RWPE1 (cell line): ENCODE measurements at regions not wholly inside any gene's neighbourhood (a gene's known extent, or its start where the extent isn't known, plus 50 kb on each side); places are given as distances from the start of the nearest gene placed in this dataset.

Experiments
- CTCF ChIA-PET: fragments of 350-600 bp; sonication (Branson Sonifier 250); formaldehyde crosslinking; extraction: SDS; loops from one replicate; lab custom pipeline; 2021; lab: Yijun Ruan, JAX
- POLR2A ChIA-PET: fragments of 400-600 bp; formaldehyde crosslinking; extraction: SDS; loops from one replicate; lab custom pipeline; 2020; ENCODE audit warnings: antibody characterized with exemption; ENCODE audit not compliant: low non-redundant PET; lab: Yijun Ruan, JAX
- DNase-seq: peaks from one replicate; pipeline ENCODE4 v3.0.0; 2012; ENCODE audit warnings: low spot score
- H3K27ac ChIP-seq: fragments of 450-650 bp; 2 replicates; pipeline ENCODE4 v1.5.1; 2017
- TF ChIP-seq, protein P1 (sequence below): fragments of 450-650 bp; conservative IDR thresholded peaks from 2 replicates; pipeline ENCODE4 v1.5.1; 2017; ENCODE audit warnings: low read depth, mild to moderate bottlenecking

DNA sequence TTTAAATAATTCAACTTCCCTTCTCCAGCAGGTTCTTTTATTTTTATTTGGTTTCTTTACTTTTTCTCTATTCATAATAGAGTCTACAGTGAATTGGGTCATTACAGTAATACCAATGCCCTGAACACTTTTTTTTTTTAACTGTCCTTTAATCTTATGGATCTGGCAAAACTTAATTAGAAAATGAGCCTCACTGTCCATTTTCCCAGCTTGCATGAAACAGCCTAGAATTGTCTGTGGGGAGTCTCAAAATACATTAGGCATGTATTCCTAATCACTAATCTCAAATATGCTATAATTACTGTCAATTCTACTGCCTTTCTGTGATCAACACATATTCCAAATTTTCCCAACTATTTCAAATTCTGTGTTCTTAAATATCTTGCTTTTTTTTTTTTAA lies 406.8 kb downstream of the ANXA1 start:
- TF ChIP-seq, protein P1, sequence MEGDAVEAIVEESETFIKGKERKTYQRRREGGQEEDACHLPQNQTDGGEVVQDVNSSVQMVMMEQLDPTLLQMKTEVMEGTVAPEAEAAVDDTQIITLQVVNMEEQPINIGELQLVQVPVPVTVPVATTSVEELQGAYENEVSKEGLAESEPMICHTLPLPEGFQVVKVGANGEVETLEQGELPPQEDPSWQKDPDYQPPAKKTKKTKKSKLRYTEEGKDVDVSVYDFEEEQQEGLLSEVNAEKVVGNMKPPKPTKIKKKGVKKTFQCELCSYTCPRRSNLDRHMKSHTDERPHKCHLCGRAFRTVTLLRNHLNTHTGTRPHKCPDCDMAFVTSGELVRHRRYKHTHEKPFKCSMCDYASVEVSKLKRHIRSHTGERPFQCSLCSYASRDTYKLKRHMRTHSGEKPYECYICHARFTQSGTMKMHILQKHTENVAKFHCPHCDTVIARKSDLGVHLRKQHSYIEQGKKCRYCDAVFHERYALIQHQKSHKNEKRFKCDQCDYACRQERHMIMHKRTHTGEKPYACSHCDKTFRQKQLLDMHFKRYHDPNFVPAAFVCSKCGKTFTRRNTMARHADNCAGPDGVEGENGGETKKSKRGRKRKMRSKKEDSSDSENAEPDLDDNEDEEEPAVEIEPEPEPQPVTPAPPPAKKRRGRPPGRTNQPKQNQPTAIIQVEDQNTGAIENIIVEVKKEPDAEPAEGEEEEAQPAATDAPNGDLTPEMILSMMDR: no peak
- CTCF ChIA-PET: no interaction called here
- no peak for DNase-seq
- no peak overlapping the region for H3K27ac ChIP-seq
- POLR2A ChIA-PET: no interaction called here

DNA sequence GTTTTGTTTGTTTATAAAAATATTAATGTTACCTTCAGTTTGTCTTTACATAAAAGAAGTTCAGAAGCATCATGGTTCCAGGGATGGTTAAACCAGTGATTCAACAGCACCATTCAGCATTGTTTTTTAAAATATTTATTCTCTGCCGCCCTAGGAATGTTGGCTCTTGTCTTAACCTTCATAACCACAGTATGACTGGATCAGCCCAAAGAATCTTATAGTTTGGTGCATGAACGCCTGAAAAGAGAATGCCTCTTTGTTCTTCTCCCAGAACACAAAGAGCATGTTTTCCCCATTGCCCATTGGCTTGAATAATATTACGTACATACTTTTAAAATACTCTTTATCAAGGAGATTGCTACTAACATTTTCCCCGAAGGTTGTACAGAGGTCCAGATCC lies 413.4 kb downstream of the ANXA1 start:
- TF ChIP-seq, protein P1: no peak
- no peak overlapping the region for H3K27ac ChIP-seq
- DNase-seq: no peak
- ChIA-PET POLR2A (no interaction called here), CTCF (interaction anchor here (1.7 kb wide), 1 partner anchor 297 kb away, joined by 8 read pairs; no protein-coding TSS in a partner anchor)

DNA sequence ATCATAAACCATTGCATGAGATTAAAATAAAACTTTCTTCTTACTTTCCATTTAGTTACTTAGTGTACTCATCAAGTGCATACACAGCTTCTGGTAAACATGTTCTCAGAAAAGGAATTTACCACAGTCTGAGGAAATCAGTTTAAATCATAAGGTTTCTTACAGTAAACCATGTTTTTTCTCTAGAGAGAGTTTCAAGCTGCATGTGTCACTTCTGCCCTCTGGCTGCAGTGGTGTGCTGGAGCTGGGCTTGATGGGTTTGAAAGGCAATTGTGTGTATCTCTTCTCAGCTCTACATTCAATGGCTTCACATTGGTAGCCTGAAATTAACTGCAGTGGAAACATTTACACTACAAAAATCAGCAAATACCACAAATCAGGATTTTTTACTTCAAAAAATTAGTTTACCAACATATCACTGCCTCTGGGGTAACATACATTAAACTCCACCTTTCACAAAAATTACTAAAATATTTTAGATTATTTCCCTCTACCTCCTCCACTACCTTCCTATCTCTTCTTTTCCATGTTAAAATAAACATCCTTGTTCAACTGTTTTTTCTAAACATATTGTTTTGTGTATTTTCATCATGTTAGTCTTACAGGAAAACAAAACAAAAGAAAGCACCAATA lies 414.3 kb downstream of the ANXA1 start:
- no peak for DNase-seq
- TF ChIP-seq, protein P1: no peak
- POLR2A ChIA-PET: no interaction called here
- CTCF ChIA-PET: interaction anchor here (0.5 to 1.7 kb wide), 11 partner anchors 9 to 365 kb away, joined by 3 to 8 read pairs (median 4); no protein-coding TSS in a partner anchor
- no peak overlapping the region for H3K27ac ChIP-seq

DNA sequence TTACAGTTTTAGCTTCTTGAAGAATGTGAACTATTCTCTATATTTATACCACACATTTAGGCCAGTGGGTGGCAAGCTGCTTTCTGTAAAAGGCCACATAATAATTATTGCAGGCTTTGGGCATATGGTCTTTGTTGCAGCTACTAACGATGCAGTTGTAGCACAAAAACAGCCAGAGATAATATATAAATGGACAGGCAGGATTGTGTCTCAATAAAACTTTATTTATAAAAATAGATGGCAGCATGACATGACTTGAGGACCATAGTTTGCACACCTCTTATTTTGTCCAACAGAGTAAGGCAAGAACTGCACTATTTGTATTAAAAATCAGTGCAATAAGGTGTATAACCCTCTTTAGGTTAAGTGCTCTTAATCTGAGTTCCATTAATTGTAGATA lies 415.0 kb downstream of the ANXA1 start:
- ChIA-PET CTCF (interaction anchor here (0.7 to 1.7 kb wide), 5 partner anchors 12 to 298 kb away, joined by 3 to 8 read pairs (median 4); no protein-coding TSS in a partner anchor), POLR2A (no interaction called here)
- H3K27ac ChIP-seq: no peak overlapping the region
- TF ChIP-seq, protein P1: no peak
- DNase-seq: no peak

DNA sequence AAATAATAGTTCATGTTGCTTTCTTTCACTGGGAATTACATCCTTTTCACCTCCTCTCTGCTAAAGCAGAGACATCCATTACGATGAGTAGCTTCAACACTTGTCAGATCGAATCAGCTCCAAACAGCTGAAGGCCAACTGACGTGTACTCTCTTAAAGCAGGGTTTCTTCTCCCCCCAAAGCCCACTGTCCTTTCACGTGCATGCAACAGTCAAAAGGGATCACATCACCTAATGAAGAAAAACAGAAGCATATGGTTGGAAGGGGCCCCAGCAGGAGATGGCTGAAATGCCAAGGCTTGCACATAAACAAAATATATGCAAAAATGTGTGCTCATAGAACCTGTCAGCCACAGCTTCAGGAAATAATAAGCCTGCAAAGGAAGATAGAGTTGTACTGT lies 421.6 kb downstream of the ANXA1 start:
- POLR2A ChIA-PET: no interaction called here
- CTCF ChIA-PET: no interaction called here
- no peak overlapping the region for H3K27ac ChIP-seq
- no peak for DNase-seq
- TF ChIP-seq, protein P1: no peak

DNA sequence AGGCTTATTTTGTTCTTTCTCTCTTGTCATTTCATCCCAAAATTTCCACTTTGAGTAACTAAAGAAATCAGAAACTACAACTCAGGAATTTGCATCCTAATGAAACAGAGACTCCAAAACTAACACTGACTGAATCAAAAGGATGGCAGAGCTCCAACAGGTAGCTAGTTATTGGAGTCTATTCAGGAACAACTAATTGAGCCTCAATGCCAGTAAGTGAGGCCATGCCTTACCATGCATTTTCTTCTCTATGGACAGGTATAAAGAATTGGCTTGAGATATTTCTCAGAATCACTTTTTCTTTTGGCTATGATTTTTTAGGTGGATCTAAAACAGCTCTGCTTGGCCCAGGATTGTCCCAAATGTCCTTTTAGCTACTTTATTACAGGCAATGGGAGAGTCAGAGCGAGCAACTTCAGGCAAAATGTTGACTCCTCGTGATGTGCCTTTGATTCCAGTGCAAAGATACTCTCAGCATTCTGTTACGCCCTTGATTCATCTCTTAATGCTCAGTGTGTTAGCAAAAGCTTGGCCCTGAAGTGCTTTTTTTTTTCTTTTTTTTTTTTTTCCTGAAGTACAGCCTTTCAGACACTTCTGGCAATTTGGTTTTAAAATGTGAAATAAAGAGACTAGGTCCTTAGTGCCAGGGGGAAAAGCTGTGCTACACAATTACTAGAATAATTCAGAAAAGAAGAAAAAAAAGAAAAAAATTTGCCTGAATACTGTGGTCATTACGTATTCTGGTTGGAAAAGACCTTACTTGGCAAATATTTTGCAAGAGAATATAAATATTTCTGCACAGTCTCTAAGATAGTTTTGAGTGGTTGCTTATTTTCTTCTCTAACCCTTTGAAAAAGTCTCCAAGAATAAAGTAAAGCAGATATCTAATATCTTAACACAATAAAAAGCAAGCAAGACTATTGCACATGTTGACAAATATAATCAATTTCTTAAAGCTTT lies 423.7 kb downstream of the ANXA1 start:
- no peak for DNase-seq
- POLR2A ChIA-PET: no interaction called here
- TF ChIP-seq, protein P1: no peak
- CTCF ChIA-PET: interaction anchor here (0.6 to 1.4 kb wide), 2 partner anchors 10 to 1276 kb away, joined by 3 read pairs; no protein-coding TSS in a partner anchor
- H3K27ac ChIP-seq: no peak overlapping the region
